Panc1 (cell line): ENCODE measurements at regions not wholly inside any gene's neighbourhood (a gene's known extent, or its start where the extent isn't known, plus 50 kb on each side); places are given as distances from the start of the nearest gene placed in this dataset.

Source experiments
- ATAC-seq: fragments of 200-7000 bp; cut with Tn5 transposase; 2 replicates; pipeline ENCODE4 v1.9.1; 2020; ENCODE audit warnings: mild to moderate bottlenecking, moderate library complexity
- BruUV-seq: library from RNA; stranded (reverse); fragments of 400-500 nt; replicated peaks from 2 replicates; lab custom pipeline; 2021; lab: Mats Ljungman, UMichigan
- CTCF ChIA-PET: fragments of 300-600 bp; sonication (Branson Sonifier 250); formaldehyde crosslinking; loops from one replicate; lab custom pipeline; 2022; ENCODE audit warnings: antibody characterized with exemption; lab: Charles Lee
- POLR2A ChIA-PET: fragments of 300-600 bp; sonication (Branson Sonifier 250); formaldehyde crosslinking; loops from one replicate; lab custom pipeline; 2022; ENCODE audit warnings: antibody characterized with exemption; lab: Charles Lee
- DNase-seq: peaks from one replicate; pipeline ENCODE4 v3.0.0-alpha.2; 2010; ENCODE audit warnings: low read depth, low spot score
- H3K27ac ChIP-seq: 2 replicates; pipeline ENCODE4 v1.5.1; 2011; ENCODE audit warnings: mild to moderate bottlenecking, low read length, inconsistent platforms
- H3K27me3 ChIP-seq: fragments of 200-500 bp; sonication (Bioruptor generic); 2 replicates; pipeline ENCODE4 v1.6.0; 2014; ENCODE audit warnings: low read length, inconsistent platforms; ENCODE audit not compliant: control insufficient read depth, insufficient read depth
- H3K36me3 ChIP-seq: fragments of 200-500 bp; sonication (Bioruptor generic); 2 replicates; pipeline ENCODE4 v1.5.1; 2014; ENCODE audit warnings: inconsistent platforms, mild to moderate bottlenecking, low read length, moderate library complexity; ENCODE audit not compliant: control insufficient read depth, insufficient read depth
- H3K4me1 ChIP-seq: 2 replicates; pipeline ENCODE4 v1.5.1; 2011; ENCODE audit warnings: inconsistent platforms, mild to moderate bottlenecking, low read length, moderate library complexity; ENCODE audit not compliant: control insufficient read depth, insufficient read depth
- H3K4me3 ChIP-seq, 2 experiments: 2 replicates each; pipeline ENCODE4 v1.5.1; 2011 to 2012; ENCODE audit warnings: low read depth in 2 of 2, low read length in 2 of 2, mild to moderate bottlenecking in 2 of 2, inconsistent platforms in 1 of 2, moderate library complexity in 1 of 2
- H3K9me3 ChIP-seq: fragments of 200-500 bp; sonication (Bioruptor generic); 2 replicates; pipeline ENCODE4 v1.5.1; 2014; ENCODE audit warnings: low read depth, mild to moderate bottlenecking, inconsistent platforms, low read length, moderate library complexity; ENCODE audit not compliant: control insufficient read depth, insufficient read depth
- CTCF ChIP-seq: fragments of 450-650 bp; IDR thresholded peaks from 2 replicates; pipeline ENCODE4 v1.5.1; 2017; ENCODE audit warnings: mild to moderate bottlenecking
- POLR2AphosphoS5 ChIP-seq: IDR thresholded peaks from 2 replicates; pipeline ENCODE4 v1.6.1; 2012; ENCODE audit warnings: mild to moderate bottlenecking, low read depth, low read length, moderate library complexity
- REST ChIP-seq, 2 experiments: IDR thresholded peaks; 2 replicates each; pipeline ENCODE4 v1.6.1; 2011 to 2012; ENCODE audit warnings: low read depth in 2 of 2, control low read depth in 1 of 2, low read length in 1 of 2, mild to moderate bottlenecking in 1 of 2, moderate library complexity in 1 of 2; ENCODE audit not compliant: insufficient read depth in 1 of 2
- SIN3A ChIP-seq: IDR thresholded peaks from 2 replicates; pipeline ENCODE4 v1.6.1; 2012; ENCODE audit warnings: low read depth, mild to moderate bottlenecking, low read length, moderate library complexity, borderline replicate concordance; ENCODE audit not compliant: insufficient read depth
- TCF7L2 ChIP-seq: IDR thresholded peaks from 2 replicates; pipeline ENCODE4 v1.6.1; 2011; ENCODE audit warnings: mild to moderate bottlenecking, low read depth, low read length, inconsistent platforms
- in situ Hi-C: cut with HindIII; loops from 2 replicates; pipeline ENCODE4 v1.10.0; 2016; ENCODE audit warnings: low sequenced_read_pairs, low pct_unique_long_range_greater_than_20kb
- intact Hi-C: fragments of 100-400 bp; cut with micrococcal nuclease; formaldehyde crosslinking; loops from one replicate; pipeline ENCODE4 v1.10.0; 2022; ENCODE audit not compliant: unreplicated experiment

GRCh38 chr19:32063601-32064000, 281.8 kb upstream of the ZNF507 start:
- Histone ChIP-seq H3K9me3 (no peaks in the 10 kb centered on the region), H3K36me3 (no peaks in the 10 kb centered on the region), H3K27me3 (peaks cover 19% of the 10 kb centered on the region), H3K4me3 (no peak overlapping the region), H3K4me1 (no peaks in the 10 kb centered on the region), H3K27ac (no peak overlapping the region)
- DNase-seq (no peak), ATAC-seq (no peak)
- POLR2A ChIA-PET = no interaction called here
- in situ Hi-C loops = no loop called here
- no TSS peak for BruUV-seq
- TF ChIP-seq REST (IDR thresholded peaks at IDR 0.05; ENCODE audit: insufficient read depth in 1 of 2, low read depth in 2 of 2, low read length in 1 of 2) (no peak), CTCF (no peak), SIN3A (no peak), TCF7L2 (no peak), POLR2AphosphoS5 (no peak)
- intact Hi-C loops = no loop called here
- CTCF ChIA-PET = interaction anchor here (0.7 kb wide), 1 partner anchor 126 kb away, joined by 7 read pairs; no protein-coding TSS in a partner anchor

GRCh38 chr19:32066056-32066455, 279.4 kb upstream of the ZNF507 start:
- POLR2A ChIA-PET = no interaction called here
- CTCF ChIA-PET = no interaction called here
- in situ Hi-C loops (no loop called here), intact Hi-C loops (no loop called here)
- Histone ChIP-seq H3K4me1 (no peaks in the 10 kb centered on the region), H3K9me3 (no peaks in the 10 kb centered on the region), H3K27me3 (peaks cover 18% of the 10 kb centered on the region), H3K4me3 (no peak overlapping the region), H3K36me3 (no peaks in the 10 kb centered on the region), H3K27ac (no peak overlapping the region)
- BruUV-seq = no TSS peak
- ATAC-seq (no peak), DNase-seq (no peak)
- no peak for TF ChIP-seq CTCF
- no peak for TF ChIP-seq TCF7L2
- no peak for TF ChIP-seq SIN3A
- no peak for TF ChIP-seq POLR2AphosphoS5
- TF ChIP-seq REST (IDR thresholded peaks at IDR 0.05; ENCODE audit: insufficient read depth in 1 of 2, low read depth in 2 of 2, low read length in 1 of 2) = no peak
